HFFc6 (cell line): ENCODE measurements at regions not wholly inside any gene's neighbourhood (a gene's known extent, or its start where the extent isn't known, plus 50 kb on each side); places are given as distances from the start of the nearest gene placed in this dataset.

ENCODE experiments used
- DNase-seq: peaks from one replicate; pipeline ENCODE4 v3.0.0-alpha.2; 2018
- H3K27ac Mint-ChIP-seq: 2 replicates; pipeline ENCODE4 v1.8.0; 2020; ENCODE audit warnings: mild to moderate bottlenecking, mixed read lengths
- H3K27me3 Mint-ChIP-seq: 2 replicates; pipeline ENCODE4 v1.8.0; 2021; ENCODE audit warnings: mild to moderate bottlenecking, moderate library complexity, mixed read lengths; ENCODE audit not compliant: insufficient read depth
- H3K36me3 Mint-ChIP-seq: 2 replicates; pipeline ENCODE4 v1.8.0; 2021; ENCODE audit warnings: low read depth, mixed read lengths
- H3K4me1 Mint-ChIP-seq: 2 replicates; pipeline ENCODE4 v1.8.0; 2020; ENCODE audit warnings: low read depth, mixed read lengths
- H3K4me3 Mint-ChIP-seq: 2 replicates; pipeline ENCODE4 v1.8.0; 2020; ENCODE audit warnings: mild to moderate bottlenecking, moderate library complexity, mixed read lengths
- H3K9me3 Mint-ChIP-seq: 2 replicates; pipeline ENCODE4 v1.8.0; 2020; ENCODE audit warnings: mild to moderate bottlenecking, mixed read lengths
- TF ChIP-seq, protein P1 (sequence below): fragments of 200-600 bp; sonication (generic); IDR thresholded peaks from 2 replicates; pipeline ENCODE4 v1.5.0; 2021; ENCODE audit warnings: antibody characterized with exemption, mild to moderate bottlenecking

DNA sequence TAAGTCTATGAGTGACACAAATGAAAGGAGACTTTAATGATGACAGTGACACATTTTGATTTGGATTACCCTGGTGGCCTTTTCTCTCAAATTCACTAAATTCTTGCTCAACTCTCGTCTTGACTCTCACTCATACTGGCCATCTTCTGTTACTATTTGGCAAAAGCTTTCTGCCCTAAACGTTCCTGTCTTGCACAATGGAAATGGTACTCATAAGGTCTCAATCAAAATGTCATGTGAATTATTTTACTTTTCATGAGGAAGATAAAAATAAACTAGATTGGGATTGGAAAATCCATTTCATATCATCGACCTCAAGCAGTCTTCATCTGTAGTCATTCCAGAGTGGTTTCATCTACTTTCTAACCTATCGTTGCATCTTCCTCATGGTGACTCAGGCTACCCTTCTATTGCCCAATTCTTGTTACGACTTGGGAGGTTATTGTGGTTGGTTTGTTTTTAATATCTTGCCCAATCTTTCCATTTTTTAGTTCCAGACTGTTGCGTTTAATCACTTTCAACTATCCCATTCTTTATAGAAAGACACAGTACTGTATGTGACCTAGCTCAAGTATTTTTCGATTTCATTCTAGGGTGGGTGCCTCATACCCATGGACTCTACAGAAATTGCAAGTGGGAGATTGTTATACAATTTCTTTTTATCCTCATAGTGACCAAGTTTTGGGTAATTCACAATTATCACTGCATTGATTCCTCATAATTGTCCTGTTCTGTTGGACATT is 317.2 kb upstream of the KCNJ16 start:
- Mint-ChIP-seq H3K9me3 (no peaks in the 10 kb centered on the region), H3K4me1 (peaks cover 54% of the 10 kb centered on the region), H3K27ac (peak overlapping the region; percentile 68), H3K27me3 (no peaks in the 10 kb centered on the region), H3K36me3 (no peaks in the 10 kb centered on the region), H3K4me3 (peak overlapping the region; percentile 60)
- peak; percentile 90 for DNase-seq
- TF ChIP-seq, protein P1, sequence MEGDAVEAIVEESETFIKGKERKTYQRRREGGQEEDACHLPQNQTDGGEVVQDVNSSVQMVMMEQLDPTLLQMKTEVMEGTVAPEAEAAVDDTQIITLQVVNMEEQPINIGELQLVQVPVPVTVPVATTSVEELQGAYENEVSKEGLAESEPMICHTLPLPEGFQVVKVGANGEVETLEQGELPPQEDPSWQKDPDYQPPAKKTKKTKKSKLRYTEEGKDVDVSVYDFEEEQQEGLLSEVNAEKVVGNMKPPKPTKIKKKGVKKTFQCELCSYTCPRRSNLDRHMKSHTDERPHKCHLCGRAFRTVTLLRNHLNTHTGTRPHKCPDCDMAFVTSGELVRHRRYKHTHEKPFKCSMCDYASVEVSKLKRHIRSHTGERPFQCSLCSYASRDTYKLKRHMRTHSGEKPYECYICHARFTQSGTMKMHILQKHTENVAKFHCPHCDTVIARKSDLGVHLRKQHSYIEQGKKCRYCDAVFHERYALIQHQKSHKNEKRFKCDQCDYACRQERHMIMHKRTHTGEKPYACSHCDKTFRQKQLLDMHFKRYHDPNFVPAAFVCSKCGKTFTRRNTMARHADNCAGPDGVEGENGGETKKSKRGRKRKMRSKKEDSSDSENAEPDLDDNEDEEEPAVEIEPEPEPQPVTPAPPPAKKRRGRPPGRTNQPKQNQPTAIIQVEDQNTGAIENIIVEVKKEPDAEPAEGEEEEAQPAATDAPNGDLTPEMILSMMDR = no peak

DNA sequence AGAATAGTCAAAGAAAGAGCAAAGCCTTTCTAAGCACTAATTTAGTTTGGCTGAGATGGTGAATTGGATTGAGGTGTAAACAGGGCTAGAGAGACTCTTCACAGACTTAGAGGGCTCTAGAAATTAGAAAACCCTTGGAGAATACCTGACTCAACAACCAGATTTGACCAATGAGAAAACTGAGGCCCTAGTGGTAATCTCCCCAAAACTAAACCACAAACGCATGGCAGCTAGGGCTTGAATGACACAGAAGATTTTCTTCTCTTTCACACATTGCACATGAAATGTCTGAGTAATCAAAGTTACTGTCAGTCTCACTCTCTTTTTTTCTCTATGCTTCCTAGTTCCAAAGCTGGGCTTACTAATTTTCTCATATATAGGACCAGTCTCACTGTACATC is 314.5 kb upstream of the KCNJ16 start:
- TF ChIP-seq, protein P1 = no peak
- no peaks in the 10 kb centered on the region for H3K36me3 Mint-ChIP-seq
- H3K9me3 Mint-ChIP-seq = no peaks in the 10 kb centered on the region
- DNase-seq = no peak
- no peaks in the 10 kb centered on the region for H3K27me3 Mint-ChIP-seq
- H3K4me1 Mint-ChIP-seq = peaks cover 77% of the 10 kb centered on the region
- peak overlapping the region; percentile 85 for H3K27ac Mint-ChIP-seq
- no peak overlapping the region for H3K4me3 Mint-ChIP-seq

- no peaks in the 10 kb centered on the region for H3K27me3 Mint-ChIP-seq
- H3K4me1 Mint-ChIP-seq = peaks cover 77% of the 10 kb centered on the region
- H3K4me3 Mint-ChIP-seq = no peak overlapping the region
- H3K36me3 Mint-ChIP-seq = no peaks in the 10 kb centered on the region
- H3K27ac Mint-ChIP-seq = peak overlapping the region; percentile 85
- no peak for DNase-seq
- H3K9me3 Mint-ChIP-seq = no peaks in the 10 kb centered on the region
- TF ChIP-seq, protein P1 = no peak
Measured at GRCh38 chr17:69761011-69761410, 314.0 kb upstream of the KCNJ16 start.

DNA sequence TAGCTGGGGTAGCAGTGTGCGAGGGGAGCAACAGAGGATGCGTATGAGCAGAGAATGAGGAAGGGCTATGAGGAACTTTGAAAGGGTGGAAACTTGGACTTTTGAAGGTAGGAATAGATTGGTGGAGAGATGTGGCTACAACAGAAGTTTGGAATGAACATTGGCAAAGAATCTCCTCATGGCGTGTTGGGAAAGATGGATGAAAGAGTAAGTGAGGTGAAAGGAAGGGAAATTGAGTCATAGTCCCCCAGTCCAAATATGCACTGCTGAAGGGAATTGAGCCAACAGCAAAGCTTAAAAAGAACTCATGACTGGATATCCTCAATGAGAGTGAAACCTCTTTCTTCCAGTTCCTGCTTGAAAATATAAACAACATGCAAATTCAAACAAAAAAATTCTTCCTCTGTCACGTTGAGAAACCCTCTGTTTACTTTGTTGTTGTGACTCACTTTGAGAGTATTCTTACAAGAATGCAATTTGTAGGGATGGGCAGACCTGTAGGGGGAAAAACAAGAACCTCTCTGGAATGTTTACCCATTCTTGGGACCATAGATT is 313.2 kb upstream of the KCNJ16 start:
- DNase-seq = peak; percentile 93
- Mint-ChIP-seq H3K27me3 (no peaks in the 10 kb centered on the region), H3K9me3 (no peaks in the 10 kb centered on the region), H3K36me3 (no peaks in the 10 kb centered on the region), H3K4me1 (peaks cover 72% of the 10 kb centered on the region), H3K27ac (peak overlapping the region; percentile 85), H3K4me3 (peak overlapping the region; percentile 53)
- TF ChIP-seq, protein P1 = peak; percentile 33

DNA sequence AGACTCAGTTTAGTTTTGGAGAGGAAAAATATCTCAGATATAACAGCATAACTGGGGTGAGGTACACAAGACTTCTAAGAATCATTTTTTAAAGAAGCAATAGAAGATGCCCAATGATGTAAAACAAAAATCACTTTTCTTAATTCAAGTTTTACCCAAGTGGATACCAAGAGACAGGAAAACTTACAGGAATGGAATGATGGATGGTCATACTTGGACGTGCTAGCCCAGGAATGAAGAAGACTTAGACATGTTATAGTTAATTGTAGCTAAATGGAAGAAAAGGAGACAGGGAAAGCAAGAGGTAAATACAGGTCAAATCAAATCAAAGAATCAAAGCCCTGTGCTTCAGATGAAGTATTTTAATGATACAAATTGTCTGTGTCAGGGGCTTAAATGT is 312.7 kb upstream of the KCNJ16 start:
- peak overlapping the region; percentile 85 for H3K27ac Mint-ChIP-seq

More for the DNA sequence above, 312.7 kb upstream of the KCNJ16 start:
- DNase-seq = no peak
- peaks cover 67% of the 10 kb centered on the region for H3K4me1 Mint-ChIP-seq
- H3K9me3 Mint-ChIP-seq = no peaks in the 10 kb centered on the region
- H3K27me3 Mint-ChIP-seq = no peaks in the 10 kb centered on the region
- no peaks in the 10 kb centered on the region for H3K36me3 Mint-ChIP-seq
- TF ChIP-seq, protein P1 = no peak; the same call in 1 of the 2 replicates
- H3K4me3 Mint-ChIP-seq = peak overlapping the region; percentile 53
